ENCODE measurements at regions not wholly inside any gene's neighbourhood (a gene's known extent, or its start where the extent isn't known, plus 50 kb on each side); places are given as distances from the start of the nearest gene placed in this dataset.

GRCh38 chr15:31660816-31661215, 334.2 kb downstream of the KLF13 start:
- TF ChIP-seq POLR2A (IDR thresholded peaks at IDR 0.05) (no peak), CTCF (IDR thresholded peaks at IDR 0.05) (no peak)
